Activated CD4-positive, alpha-beta T cell treated with anti-CD3 and anti-CD28 coated beads, Interleukin-2, amount 10 ng/mL, durations not matched to agents 24 days and 14 days (primary cell): ENCODE measurements at regions not wholly inside any gene's neighbourhood (a gene's known extent, or its start where the extent isn't known, plus 50 kb on each side); places are given as distances from the start of the nearest gene placed in this dataset.

Experiments used
- DNase-seq: peaks from one replicate; pipeline ENCODE4 v3.0.0; 2022
- H3K27ac Mint-ChIP-seq: one replicate; pipeline ENCODE4 v1.8.0; 2022; ENCODE audit warnings: mild to moderate bottlenecking, mixed read lengths
- H3K27me3 Mint-ChIP-seq: one replicate; pipeline ENCODE4 v1.8.0; 2022; ENCODE audit warnings: mixed read lengths
- H3K36me3 Mint-ChIP-seq: one replicate; pipeline ENCODE4 v1.8.0; 2022; ENCODE audit warnings: low read depth, mild to moderate bottlenecking, mixed read lengths
- H3K4me1 Mint-ChIP-seq: one replicate; pipeline ENCODE4 v1.8.0; 2021; ENCODE audit warnings: mixed read lengths
- H3K4me3 Mint-ChIP-seq: one replicate; pipeline ENCODE4 v1.8.0; 2022; ENCODE audit warnings: mild to moderate bottlenecking, moderate library complexity, mixed read lengths
- H3K9me3 Mint-ChIP-seq: one replicate; pipeline ENCODE4 v1.8.0; 2021; ENCODE audit warnings: mixed read lengths
- intact Hi-C: fragments of 100-400 bp; cut with micrococcal nuclease; formaldehyde crosslinking; loops from one replicate; pipeline ENCODE4 v1.15.1; 2023

DNA sequence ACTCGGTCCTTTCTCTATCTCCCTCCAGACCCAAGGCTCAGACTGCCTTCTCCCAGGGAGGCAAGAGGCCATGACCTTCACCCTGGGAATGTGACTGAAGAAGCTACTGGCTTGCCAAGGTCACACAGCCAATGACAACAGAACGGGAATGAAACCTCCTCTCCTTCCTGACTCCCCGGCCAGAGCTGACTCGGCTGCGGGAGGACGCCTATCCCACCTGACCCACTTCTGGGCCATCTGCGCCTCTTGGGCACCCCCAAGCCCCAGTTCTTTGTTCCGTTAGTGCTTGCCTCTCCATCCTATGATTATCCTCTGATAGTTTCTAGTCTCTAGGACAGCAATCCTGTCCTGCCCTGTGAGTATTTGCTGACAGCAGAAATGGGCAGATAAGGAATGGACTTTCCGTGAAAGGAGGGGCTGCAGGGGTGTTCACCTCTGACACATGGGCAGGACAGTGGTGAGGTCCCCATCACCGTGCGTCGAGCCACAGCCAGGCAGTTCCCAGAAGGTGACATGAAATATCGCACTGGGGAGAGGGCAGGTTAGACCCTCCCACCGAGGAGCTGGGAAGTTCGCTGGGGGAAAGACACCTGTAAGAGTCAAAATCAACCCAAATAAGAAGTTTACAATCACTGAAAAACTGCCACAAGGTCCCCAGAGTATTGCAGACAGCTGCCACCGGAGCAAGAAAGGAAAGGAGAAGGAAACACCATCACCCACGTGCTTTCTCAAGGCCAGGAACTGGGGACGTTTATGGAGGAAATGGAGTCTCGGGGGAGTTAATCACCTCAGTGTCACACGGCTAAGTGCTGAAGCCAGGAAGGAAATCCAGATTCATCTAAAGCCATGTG is 63.0 kb downstream of the INSIG1 start:
- Mint-ChIP-seq H3K4me3 (no peak overlapping the region), H3K36me3 (no peaks in the 10 kb centered on the region), H3K4me1 (no peaks in the 10 kb centered on the region), H3K27ac (no peak overlapping the region), H3K27me3 (peaks cover 23% of the 10 kb centered on the region), H3K9me3 (no peaks in the 10 kb centered on the region)
- intact Hi-C loops = no loop called here
- no peak for DNase-seq

DNA sequence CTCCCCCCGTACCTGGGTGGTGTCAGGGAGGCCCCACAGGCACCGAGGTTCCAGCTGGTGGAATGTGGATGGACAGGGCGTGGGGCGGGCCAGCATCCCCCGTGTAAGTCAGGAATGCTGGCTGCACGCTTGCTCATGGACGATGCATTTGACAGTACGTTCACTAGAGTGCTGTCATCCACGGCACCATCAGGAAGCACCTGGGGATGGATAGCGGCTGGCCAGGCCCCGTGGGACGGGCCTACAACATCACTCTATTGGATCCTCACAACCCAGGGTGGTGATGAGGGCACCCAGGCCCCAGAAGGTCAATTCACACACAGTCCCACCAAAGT is 63.6 kb downstream of the INSIG1 start:
- no peaks in the 10 kb centered on the region for H3K4me1 Mint-ChIP-seq
- no peak for DNase-seq
- no peaks in the 10 kb centered on the region for H3K9me3 Mint-ChIP-seq
- no peaks in the 10 kb centered on the region for H3K36me3 Mint-ChIP-seq
- no peak overlapping the region for H3K27ac Mint-ChIP-seq
- peaks cover 23% of the 10 kb centered on the region for H3K27me3 Mint-ChIP-seq
- no peak overlapping the region for H3K4me3 Mint-ChIP-seq
- intact Hi-C loops = no loop called here

DNA sequence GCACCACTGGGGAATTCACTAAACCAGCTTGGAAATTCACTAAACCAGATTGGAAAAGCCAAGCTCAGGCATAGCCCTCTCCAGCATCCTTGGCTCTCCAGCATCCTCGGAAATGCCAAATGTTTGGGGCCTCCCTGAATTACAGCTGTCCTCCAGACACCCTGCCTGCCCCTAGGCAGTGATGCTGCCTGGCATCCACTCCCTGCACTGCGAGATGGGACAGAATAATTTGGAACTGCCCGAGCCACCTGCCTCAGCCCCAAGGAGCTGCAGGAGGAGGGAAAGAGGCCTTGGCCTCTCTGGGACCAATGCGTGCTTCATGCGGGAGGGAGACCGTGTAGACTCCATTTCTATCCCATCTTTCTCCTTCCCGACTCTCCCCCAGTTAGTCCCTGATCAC is 64.3 kb downstream of the INSIG1 start:
- no peak overlapping the region for H3K27ac Mint-ChIP-seq
- no peaks in the 10 kb centered on the region for H3K9me3 Mint-ChIP-seq
- no peak for DNase-seq
- H3K4me3 Mint-ChIP-seq = no peak overlapping the region
- H3K36me3 Mint-ChIP-seq = no peaks in the 10 kb centered on the region
- no peaks in the 10 kb centered on the region for H3K4me1 Mint-ChIP-seq
- peaks cover 23% of the 10 kb centered on the region for H3K27me3 Mint-ChIP-seq
- intact Hi-C loops = no loop called here

DNA sequence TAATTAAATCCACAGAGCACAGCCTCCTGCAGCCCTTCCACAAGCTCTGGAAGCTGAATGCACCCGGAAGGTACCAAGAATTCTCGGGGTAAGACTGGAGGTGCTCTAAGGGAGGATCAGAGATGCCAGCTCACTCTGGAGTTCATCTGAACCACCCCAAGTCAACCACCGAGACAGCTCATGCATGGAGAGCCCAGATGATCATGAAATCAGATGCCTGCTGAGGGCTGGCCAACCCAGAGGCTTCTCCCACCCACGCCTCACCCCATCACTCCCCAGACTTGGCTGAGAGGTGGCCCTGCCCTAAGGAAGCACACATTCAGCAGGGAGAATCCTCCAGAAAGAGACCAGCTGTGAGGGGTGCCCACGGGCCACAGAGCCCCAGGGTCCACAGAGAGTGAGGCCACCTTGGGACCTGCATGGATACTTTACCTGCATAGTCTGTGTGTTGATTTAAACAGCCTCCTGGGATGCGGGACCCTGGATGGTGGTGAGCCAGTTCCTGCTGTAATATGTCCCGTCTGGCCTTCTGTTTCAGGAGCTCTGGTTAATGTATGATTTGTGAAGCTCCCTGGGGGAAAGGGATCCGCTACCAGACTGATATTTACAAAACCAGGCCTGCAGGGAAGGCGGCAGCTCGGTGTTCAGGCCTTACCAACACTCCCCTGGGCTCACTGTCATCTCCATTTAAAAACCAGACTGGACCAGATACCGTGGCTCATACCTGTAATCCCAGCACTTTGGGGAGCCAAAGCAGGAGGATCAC is 64.9 kb downstream of the INSIG1 start:
- Mint-ChIP-seq H3K9me3 (no peaks in the 10 kb centered on the region), H3K4me1 (no peaks in the 10 kb centered on the region), H3K27me3 (peaks cover 23% of the 10 kb centered on the region), H3K36me3 (no peaks in the 10 kb centered on the region), H3K27ac (no peak overlapping the region), H3K4me3 (no peak overlapping the region)
- intact Hi-C loops = no loop called here
- no peak for DNase-seq

GRCh38 chr7:155363146-155363539 is 65.5 kb downstream of the INSIG1 start:
- DNase-seq = no peak
- H3K4me1 Mint-ChIP-seq = no peaks in the 10 kb centered on the region
- H3K27ac Mint-ChIP-seq = no peak overlapping the region
- H3K9me3 Mint-ChIP-seq = no peaks in the 10 kb centered on the region
- intact Hi-C loops = no loop called here
- peaks cover 21% of the 10 kb centered on the region for H3K27me3 Mint-ChIP-seq
- no peaks in the 10 kb centered on the region for H3K36me3 Mint-ChIP-seq
- no peak overlapping the region for H3K4me3 Mint-ChIP-seq

DNA sequence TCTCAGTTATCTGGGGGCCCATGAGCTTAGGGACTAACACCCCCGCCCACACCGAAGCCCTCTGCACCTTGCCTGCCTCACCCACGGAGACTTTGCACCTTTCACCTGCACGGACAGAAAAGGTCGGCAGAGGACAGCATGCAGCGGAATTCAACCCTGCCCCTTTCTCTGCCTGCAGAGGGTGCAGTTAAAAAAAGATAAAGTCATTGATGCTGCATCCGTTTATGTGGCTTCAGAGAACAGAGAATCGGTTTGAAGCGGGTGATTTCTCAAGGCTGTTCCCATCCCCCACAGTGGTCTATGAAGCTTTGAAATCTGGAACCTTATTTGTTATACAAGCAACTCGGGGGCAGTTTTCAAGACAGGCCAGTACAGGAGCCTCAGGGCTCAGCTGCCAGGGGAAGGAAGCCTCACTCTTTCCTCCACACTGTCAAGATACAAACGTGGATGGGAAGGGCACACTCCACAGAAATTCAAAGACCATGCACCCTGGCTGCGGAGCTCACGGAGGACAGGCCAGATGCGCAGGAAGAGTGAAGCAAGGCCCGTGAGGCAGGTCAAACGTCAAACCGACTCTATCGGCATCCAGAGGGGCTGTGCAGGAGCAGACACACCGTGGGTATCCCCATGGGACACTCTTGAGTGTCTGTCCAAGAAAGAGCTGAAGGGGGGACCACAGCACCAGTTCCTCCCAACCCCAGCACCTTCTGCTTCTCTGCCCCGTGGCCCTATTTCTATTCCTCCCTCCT is 66.3 kb downstream of the INSIG1 start:
- no peaks in the 10 kb centered on the region for H3K36me3 Mint-ChIP-seq
- intact Hi-C loops = no loop called here
- no peak for DNase-seq
- no peak overlapping the region for H3K4me3 Mint-ChIP-seq
- H3K4me1 Mint-ChIP-seq = no peaks in the 10 kb centered on the region
- no peaks in the 10 kb centered on the region for H3K9me3 Mint-ChIP-seq
- peaks cover 23% of the 10 kb centered on the region for H3K27me3 Mint-ChIP-seq
- H3K27ac Mint-ChIP-seq = no peak overlapping the region

- no peak for DNase-seq
- no peak overlapping the region for H3K4me3 Mint-ChIP-seq
- H3K27me3 Mint-ChIP-seq = peaks cover 35% of the 10 kb centered on the region
- no peak overlapping the region for H3K27ac Mint-ChIP-seq
- intact Hi-C loops = no loop called here
- no peaks in the 10 kb centered on the region for H3K4me1 Mint-ChIP-seq
- no peaks in the 10 kb centered on the region for H3K36me3 Mint-ChIP-seq
- H3K9me3 Mint-ChIP-seq = no peaks in the 10 kb centered on the region
Observed at GRCh38 chr7:155365146-155365874, 67.6 kb downstream of the INSIG1 start.

DNA sequence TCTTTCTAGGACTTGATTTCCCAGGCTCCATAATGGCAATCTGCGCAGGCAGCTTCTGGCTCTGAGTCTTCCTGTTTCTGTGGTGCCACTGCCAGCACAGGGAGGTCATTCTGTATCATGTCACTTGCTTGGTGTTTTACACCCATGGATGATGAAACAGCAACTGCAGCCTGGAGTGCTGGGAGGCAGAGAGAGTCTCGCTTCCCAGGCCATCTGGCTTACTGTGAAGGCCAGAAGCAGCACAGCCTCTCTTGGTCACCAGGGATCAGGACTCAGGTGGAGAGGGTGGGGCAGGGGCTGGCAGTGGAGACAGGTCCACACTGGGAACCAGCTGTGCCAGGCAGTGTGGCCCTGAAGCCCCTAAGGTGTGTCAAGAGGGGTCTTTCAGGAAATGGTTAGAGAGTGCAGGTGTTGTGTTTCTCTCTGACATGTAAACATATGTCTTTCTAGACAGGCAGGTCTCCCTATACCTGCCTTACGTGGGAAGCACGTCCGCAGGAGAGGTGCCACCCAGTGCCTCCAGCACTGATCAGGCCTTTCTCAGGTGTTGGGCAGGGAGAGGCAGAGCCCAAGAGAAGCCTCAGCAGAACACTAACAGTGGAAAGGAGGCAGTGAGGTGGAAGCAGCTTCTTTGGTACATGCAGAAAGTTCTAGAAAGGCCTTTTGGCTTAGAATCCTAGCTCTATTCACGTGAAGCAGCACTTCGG is 71.4 kb downstream of the INSIG1 start:
- no peaks in the 10 kb centered on the region for H3K36me3 Mint-ChIP-seq
- intact Hi-C loops = no loop called here
- H3K4me3 Mint-ChIP-seq = no peak overlapping the region
- no peak overlapping the region for H3K27ac Mint-ChIP-seq
- peaks cover 10% of the 10 kb centered on the region for H3K4me1 Mint-ChIP-seq
- peaks cover 44% of the 10 kb centered on the region for H3K27me3 Mint-ChIP-seq
- H3K9me3 Mint-ChIP-seq = no peaks in the 10 kb centered on the region
- no peak for DNase-seq

- Mint-ChIP-seq H3K36me3 (no peaks in the 10 kb centered on the region), H3K27me3 (peaks cover 47% of the 10 kb centered on the region), H3K4me1 (peaks cover 12% of the 10 kb centered on the region), H3K27ac (no peak overlapping the region), H3K9me3 (no peaks in the 10 kb centered on the region), H3K4me3 (no peak overlapping the region)
- intact Hi-C loops = no loop called here
- DNase-seq = no peak
Observed at GRCh38 chr7:155369766-155370165, 72.1 kb downstream of the INSIG1 start.

- intact Hi-C loops = no loop called here
- H3K4me1 Mint-ChIP-seq = peaks cover 24% of the 10 kb centered on the region
- no peak overlapping the region for H3K4me3 Mint-ChIP-seq
- H3K27me3 Mint-ChIP-seq = peaks cover 57% of the 10 kb centered on the region
- peaks cover 2% of the 10 kb centered on the region for H3K36me3 Mint-ChIP-seq
- H3K27ac Mint-ChIP-seq = no peak overlapping the region
- H3K9me3 Mint-ChIP-seq = no peaks in the 10 kb centered on the region
- DNase-seq = no peak
Observed at GRCh38 chr7:155371331-155371883, 73.7 kb downstream of the INSIG1 start.

GRCh38 chr7:155371884-155372781 is 74.5 kb downstream of the INSIG1 start:
- H3K36me3 Mint-ChIP-seq = peaks cover 2% of the 10 kb centered on the region
- intact Hi-C loops = no loop called here
- H3K4me3 Mint-ChIP-seq = no peak overlapping the region
- H3K27me3 Mint-ChIP-seq = peaks cover 65% of the 10 kb centered on the region
- peaks cover 24% of the 10 kb centered on the region for H3K4me1 Mint-ChIP-seq
- no peaks in the 10 kb centered on the region for H3K9me3 Mint-ChIP-seq
- H3K27ac Mint-ChIP-seq = no peak overlapping the region
- peak; percentile 68 for DNase-seq

DNA sequence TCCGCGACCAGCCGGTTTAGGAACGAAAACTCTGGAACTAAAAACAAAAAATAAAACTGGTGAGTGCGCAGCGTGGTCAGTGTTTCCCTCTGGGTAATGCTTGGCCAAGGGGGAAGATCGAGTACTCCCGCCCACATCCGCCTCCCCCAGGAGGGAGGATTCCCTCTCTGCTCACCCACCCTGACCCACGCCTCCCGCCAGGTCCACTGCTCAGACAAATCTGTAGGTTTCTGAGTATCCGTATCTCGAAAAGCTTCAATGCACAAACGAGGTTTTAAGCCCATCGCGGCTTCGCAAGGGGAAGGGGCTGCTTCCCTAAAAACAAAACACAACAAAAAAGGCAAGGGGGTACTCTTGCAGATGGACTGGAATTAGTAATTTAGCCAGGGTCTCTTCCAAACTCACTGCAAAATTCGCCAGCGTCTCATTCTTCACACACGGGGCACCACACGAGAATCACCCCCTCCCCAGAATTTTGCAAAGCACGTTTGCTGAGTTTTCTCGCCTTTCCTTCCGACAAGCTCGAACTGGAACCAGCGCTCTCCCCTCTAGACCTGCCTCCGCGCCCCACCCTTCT is 75.2 kb downstream of the INSIG1 start:
- Mint-ChIP-seq H3K9me3 (no peaks in the 10 kb centered on the region), H3K4me1 (peaks cover 24% of the 10 kb centered on the region), H3K36me3 (peaks cover 2% of the 10 kb centered on the region), H3K27ac (peak overlapping the region; percentile 73), H3K27me3 (peaks cover 71% of the 10 kb centered on the region), H3K4me3 (peak overlapping the region; percentile 59)
- intact Hi-C loops = no loop called here
- no peak for DNase-seq
